Left ventricle myocardium inferior (tissue), 1 donor: ENCODE measurements at regions not wholly inside any gene's neighbourhood (a gene's known extent, or its start where the extent isn't known, plus 50 kb on each side); places are given as distances from the start of the nearest gene placed in this dataset.

Source experiments
- DNase-seq: peaks from one replicate; pipeline ENCODE4 v3.0.0-alpha.2; 2020
- H3K27ac ChIP-seq: fragments of 200-600 bp; replicated peaks from 2 replicates; pipeline ENCODE4 v1.8.0; 2021
- H3K27me3 ChIP-seq: fragments of 200-600 bp; 2 replicates; pipeline ENCODE4 v1.8.0; 2021; ENCODE audit warnings: low read depth
- H3K36me3 ChIP-seq: fragments of 200-600 bp; 2 replicates; pipeline ENCODE4 v1.8.0; 2021
- H3K4me1 ChIP-seq: fragments of 200-600 bp; 2 replicates; pipeline ENCODE4 v1.8.0; 2021
- H3K4me3 ChIP-seq: fragments of 200-600 bp; 2 replicates; pipeline ENCODE4 v1.8.0; 2021; ENCODE audit warnings: mild to moderate bottlenecking, moderate library complexity
- H3K9me3 ChIP-seq: fragments of 200-600 bp; replicated peaks from 2 replicates; pipeline ENCODE4 v1.8.0; 2021
- intact Hi-C: fragments of 100-400 bp; cut with micrococcal nuclease; formaldehyde crosslinking; loops from one replicate; pipeline ENCODE4 v1.11.0; 2022
- TF ChIP-seq, protein P1 (sequence below): fragments of 200-600 bp; IDR thresholded peaks from 2 replicates; pipeline ENCODE4 v1.8.0; 2021; ENCODE audit warnings: antibody characterized with exemption, mild to moderate bottlenecking, borderline replicate concordance
- donor health status: DM: no; HTN: yes; CAD: no; lungs with severe emphysema.

DNA sequence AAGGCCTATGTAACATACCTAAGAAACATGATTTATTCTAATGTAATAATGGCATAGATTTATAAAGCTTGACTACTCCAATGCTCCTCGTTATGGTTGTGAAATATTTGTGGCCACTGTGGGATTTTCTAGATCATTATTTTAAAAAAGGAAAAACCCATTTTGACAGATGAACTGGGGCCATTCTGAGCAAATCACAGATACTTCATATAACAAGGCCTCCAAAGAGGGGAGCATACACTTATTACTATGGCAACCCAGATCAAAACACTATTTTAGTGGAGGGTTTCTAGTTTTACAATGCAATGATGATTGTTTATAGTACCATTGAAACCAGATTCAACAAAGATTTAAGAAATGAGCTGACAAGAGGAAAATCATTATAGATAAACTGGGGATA, 346.6 kb downstream of the ZNF326 start:
- H3K36me3 ChIP-seq: no peaks in the 10 kb centered on the region
- H3K27ac ChIP-seq: no peak overlapping the region
- H3K27me3 ChIP-seq: no peaks in the 10 kb centered on the region
- H3K9me3 ChIP-seq: no peaks in the 10 kb centered on the region
- intact Hi-C loops: no loop called here
- DNase-seq: no peak
- no peaks in the 10 kb centered on the region for H3K4me1 ChIP-seq
- TF ChIP-seq, protein P1, sequence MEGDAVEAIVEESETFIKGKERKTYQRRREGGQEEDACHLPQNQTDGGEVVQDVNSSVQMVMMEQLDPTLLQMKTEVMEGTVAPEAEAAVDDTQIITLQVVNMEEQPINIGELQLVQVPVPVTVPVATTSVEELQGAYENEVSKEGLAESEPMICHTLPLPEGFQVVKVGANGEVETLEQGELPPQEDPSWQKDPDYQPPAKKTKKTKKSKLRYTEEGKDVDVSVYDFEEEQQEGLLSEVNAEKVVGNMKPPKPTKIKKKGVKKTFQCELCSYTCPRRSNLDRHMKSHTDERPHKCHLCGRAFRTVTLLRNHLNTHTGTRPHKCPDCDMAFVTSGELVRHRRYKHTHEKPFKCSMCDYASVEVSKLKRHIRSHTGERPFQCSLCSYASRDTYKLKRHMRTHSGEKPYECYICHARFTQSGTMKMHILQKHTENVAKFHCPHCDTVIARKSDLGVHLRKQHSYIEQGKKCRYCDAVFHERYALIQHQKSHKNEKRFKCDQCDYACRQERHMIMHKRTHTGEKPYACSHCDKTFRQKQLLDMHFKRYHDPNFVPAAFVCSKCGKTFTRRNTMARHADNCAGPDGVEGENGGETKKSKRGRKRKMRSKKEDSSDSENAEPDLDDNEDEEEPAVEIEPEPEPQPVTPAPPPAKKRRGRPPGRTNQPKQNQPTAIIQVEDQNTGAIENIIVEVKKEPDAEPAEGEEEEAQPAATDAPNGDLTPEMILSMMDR: no peak
- H3K4me3 ChIP-seq: no peak overlapping the region

DNA sequence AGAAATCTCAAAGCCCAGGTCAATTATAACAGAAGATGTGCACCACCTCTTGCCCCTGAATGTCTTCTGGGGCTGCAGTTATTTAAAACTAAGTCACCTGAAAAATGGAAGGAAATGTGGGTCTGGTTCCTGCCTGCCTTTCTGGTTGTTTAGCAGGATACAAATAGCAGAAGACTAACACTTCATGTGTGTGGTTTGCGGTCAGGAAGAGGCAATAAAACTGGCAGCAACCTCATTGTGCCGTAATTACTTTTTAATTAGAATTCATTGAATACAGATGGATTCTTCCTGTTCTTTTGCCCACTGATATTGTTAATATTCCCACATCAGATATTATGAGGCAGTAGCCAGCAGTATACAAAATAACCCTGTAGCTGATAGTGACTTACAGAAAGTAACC, 345.7 kb downstream of the ZNF326 start:
- intact Hi-C loops: no loop called here
- no peaks in the 10 kb centered on the region for H3K27me3 ChIP-seq

DNA sequence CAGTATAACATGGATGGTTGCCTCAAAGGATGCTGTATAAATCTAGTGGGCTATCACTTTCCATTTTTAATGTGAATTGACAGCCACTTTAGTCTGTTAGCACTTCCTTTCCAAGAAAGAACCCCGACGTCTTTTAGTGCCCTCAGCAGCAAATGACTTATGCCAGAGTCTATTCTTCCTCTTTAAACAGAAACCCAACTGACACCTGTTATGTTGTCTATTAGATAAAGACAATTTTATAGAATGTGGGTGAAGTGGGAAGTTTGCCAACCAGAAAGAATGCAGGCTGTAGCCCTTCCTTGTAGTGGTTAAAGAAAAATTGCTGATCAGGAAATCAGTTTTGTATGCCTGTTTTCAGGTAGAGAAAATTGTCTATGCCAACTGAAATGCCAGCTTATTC, 344.9 kb downstream of the ZNF326 start:
- Histone ChIP-seq H3K27ac (no peak overlapping the region), H3K4me1 (no peaks in the 10 kb centered on the region), H3K4me3 (no peak overlapping the region), H3K9me3 (no peaks in the 10 kb centered on the region), H3K27me3 (no peaks in the 10 kb centered on the region), H3K36me3 (no peaks in the 10 kb centered on the region)
- intact Hi-C loops: no loop called here
- DNase-seq: no peak
- TF ChIP-seq, protein P1: no peak

More for the DNA sequence above, 345.7 kb downstream of the ZNF326 start:
- H3K4me3 ChIP-seq: no peak overlapping the region
- no peaks in the 10 kb centered on the region for H3K4me1 ChIP-seq
- no peaks in the 10 kb centered on the region for H3K9me3 ChIP-seq
- TF ChIP-seq, protein P1: no peak
- DNase-seq: no peak
- H3K36me3 ChIP-seq: no peaks in the 10 kb centered on the region
- no peak overlapping the region for H3K27ac ChIP-seq

DNA sequence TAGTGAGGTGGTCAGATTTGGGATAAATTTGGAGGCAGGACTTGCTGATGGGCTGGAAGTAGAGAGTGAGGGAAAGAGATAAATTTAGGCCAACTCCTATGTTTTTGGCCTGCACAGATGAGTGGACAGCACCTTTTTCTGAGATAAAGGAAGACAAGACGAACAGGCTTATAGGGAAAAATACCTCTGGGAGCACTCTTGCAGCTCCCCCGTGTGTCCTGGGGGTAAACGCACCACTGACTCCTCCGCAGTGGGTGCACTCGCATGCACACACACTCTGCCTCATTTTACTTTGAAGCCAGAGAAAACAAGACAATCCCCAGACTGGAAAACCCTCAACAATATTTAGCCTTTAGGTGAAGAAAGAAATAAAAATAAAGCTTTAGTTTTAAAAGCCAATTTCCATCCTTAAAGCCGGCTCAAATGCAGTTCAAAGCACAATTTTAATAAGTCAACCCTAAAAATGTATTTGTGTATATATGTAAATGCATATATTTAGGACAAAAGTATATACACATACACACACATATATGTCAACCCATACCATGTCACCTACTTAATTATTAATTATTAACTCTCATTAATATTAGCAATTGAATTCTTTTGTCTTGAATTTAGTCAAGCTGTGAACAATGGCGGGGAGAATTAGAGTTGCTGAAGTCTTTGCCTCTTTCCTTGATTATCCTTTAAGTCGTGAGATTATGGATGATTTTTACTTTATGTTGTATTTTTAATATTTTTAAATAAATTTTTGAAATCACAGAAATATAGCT, 341.8 kb downstream of the ZNF326 start:
- Histone ChIP-seq H3K4me1 (no peaks in the 10 kb centered on the region), H3K27me3 (no peaks in the 10 kb centered on the region), H3K9me3 (no peaks in the 10 kb centered on the region), H3K4me3 (no peak overlapping the region), H3K36me3 (no peaks in the 10 kb centered on the region), H3K27ac (no peak overlapping the region)
- no peak for DNase-seq
- intact Hi-C loops: no loop called here
- TF ChIP-seq, protein P1: no peak

DNA sequence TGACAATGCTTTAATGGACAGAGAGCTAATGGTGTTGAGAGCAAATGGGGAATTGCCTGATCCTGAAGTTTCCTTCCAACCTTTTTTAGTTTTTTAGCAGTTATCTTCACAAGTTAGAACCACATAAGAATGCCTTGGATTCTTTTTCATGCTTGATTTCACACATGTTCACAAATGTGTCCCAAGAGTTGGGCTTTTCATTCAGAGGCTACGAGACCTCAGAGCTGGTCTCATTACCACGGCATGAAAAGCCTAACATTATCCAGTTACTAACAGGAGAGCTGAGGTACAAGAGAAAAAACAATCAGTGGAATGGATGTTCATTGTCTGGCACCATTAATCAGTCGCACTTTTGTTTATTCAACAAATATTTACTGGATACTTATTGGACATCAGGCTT, 340.6 kb downstream of the ZNF326 start:
- Histone ChIP-seq H3K4me1 (no peaks in the 10 kb centered on the region), H3K27ac (no peak overlapping the region), H3K36me3 (no peaks in the 10 kb centered on the region), H3K9me3 (no peaks in the 10 kb centered on the region), H3K27me3 (no peaks in the 10 kb centered on the region), H3K4me3 (no peak overlapping the region)
- intact Hi-C loops: no loop called here
- TF ChIP-seq, protein P1: no peak
- DNase-seq: no peak
